A673 (cell line): ENCODE measurements at regions not wholly inside any gene's neighbourhood (a gene's known extent, or its start where the extent isn't known, plus 50 kb on each side); places are given as distances from the start of the nearest gene placed in this dataset.
"Not testable (repeated sequence)": the region's sequence is repeated elsewhere in the genome, so short reads cannot be mapped to it uniquely, and the experiment has no call there.

Experiments used
- BruUV-seq: library from RNA; stranded (reverse); fragments of 400-500 nt; replicated peaks from 2 replicates; lab custom pipeline; 2021; lab: Mats Ljungman, UMichigan
- CTCF ChIA-PET: fragments of 300-600 bp; sonication (Branson Sonifier 250); formaldehyde crosslinking; loops from one replicate; lab custom pipeline; 2022; ENCODE audit warnings: antibody characterized with exemption; lab: Charles Lee
- POLR2A ChIA-PET: fragments of 300-600 bp; sonication (Branson Sonifier 250); formaldehyde crosslinking; loops from one replicate; lab custom pipeline; 2022; ENCODE audit warnings: antibody characterized with exemption; ENCODE audit not compliant: low non-redundant PET; lab: Charles Lee
- DNase-seq: peaks from one replicate; pipeline ENCODE4 v3.0.0-alpha.2; 2015; ENCODE audit warnings: low spot score
- H3K27ac ChIP-seq: fragments of 200-600 bp; sonication (generic); 2 replicates; pipeline ENCODE4 v1.5.1; 2016; ENCODE audit warnings: mixed run types, low read depth, mild to moderate bottlenecking, mixed read lengths, antibody characterized with exemption, low read length; ENCODE audit not compliant: poor library complexity, severe bottlenecking
- H3K27me3 ChIP-seq: fragments of 200-600 bp; sonication (generic); replicated peaks from 2 replicates; pipeline ENCODE4 v1.6.1; 2017; ENCODE audit warnings: mixed run types, low read depth, mild to moderate bottlenecking, mixed read lengths, antibody characterized with exemption, low read length; ENCODE audit not compliant: insufficient read depth, poor library complexity
- H3K36me3 ChIP-seq: fragments of 200-600 bp; sonication (generic); 2 replicates; pipeline ENCODE4 v1.6.1; 2016; ENCODE audit warnings: mixed run types, mild to moderate bottlenecking, mixed read lengths, antibody characterized with exemption, low read length; ENCODE audit not compliant: insufficient read depth, poor library complexity, severe bottlenecking
- H3K4me1 ChIP-seq: fragments of 200-600 bp; sonication (generic); 2 replicates; pipeline ENCODE4 v1.6.1; 2017; ENCODE audit warnings: mixed run types, mild to moderate bottlenecking, mixed read lengths, antibody characterized with exemption, low read length; ENCODE audit not compliant: insufficient read depth, poor library complexity, severe bottlenecking
- H3K4me3 ChIP-seq: fragments of 200-600 bp; sonication (generic); 2 replicates; pipeline ENCODE4 v1.5.1; 2016; ENCODE audit warnings: low read depth, mixed run types, mild to moderate bottlenecking, mixed read lengths, low read length; ENCODE audit not compliant: poor library complexity, severe bottlenecking
- H3K9me3 ChIP-seq: fragments of 200-600 bp; sonication (generic); 2 replicates; pipeline ENCODE4 v1.6.1; 2016; ENCODE audit warnings: mixed run types, low read depth, mild to moderate bottlenecking, mixed read lengths, antibody characterized with exemption, low read length; ENCODE audit not compliant: poor library complexity, severe bottlenecking
- EZH2 ChIP-seq: fragments of 200-600 bp; sonication (generic); IDR thresholded peaks from 2 replicates; pipeline ENCODE4 v1.6.1; 2017; ENCODE audit warnings: borderline replicate concordance, low read depth, mild to moderate bottlenecking, mixed read lengths, antibody characterized with exemption, low read length; ENCODE audit not compliant: poor library complexity, severe bottlenecking
- intact Hi-C: fragments of 100-400 bp; cut with micrococcal nuclease; formaldehyde crosslinking; loops from one replicate; pipeline ENCODE4 v1.10.0; 2022; ENCODE audit not compliant: unreplicated experiment
- TF ChIP-seq, protein P1 (sequence below): fragments of 300-800, 200-600 bp; sonication (generic); conservative IDR thresholded peaks from 2 replicates; pipeline ENCODE4 v1.5.1; 2017; ENCODE audit warnings: low read depth, mild to moderate bottlenecking, antibody characterized with exemption, low read length, moderate library complexity, mixed read lengths

DNA sequence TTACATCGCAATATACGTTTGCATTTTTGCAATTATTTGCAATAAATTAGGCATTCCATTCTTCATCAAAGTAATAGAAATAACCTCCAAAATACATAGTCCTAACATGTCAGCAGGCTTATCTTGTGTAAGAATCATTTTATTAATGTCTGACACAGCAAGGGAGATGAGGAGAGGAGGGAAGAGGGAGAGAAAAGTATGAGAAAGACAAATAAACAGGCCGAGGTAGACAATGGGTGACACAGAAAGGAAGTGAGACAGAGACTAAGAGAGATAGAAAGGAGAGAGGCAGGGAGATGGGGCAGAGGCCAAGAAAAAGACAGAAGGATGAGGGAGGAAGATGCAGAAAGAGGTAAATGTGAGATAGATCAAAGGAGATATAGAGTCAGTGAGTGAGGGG lies 50.3 kb upstream of the CYP2B6 start:
- H3K4me1 ChIP-seq, DNase-seq, H3K9me3 ChIP-seq, BruUV-seq, CTCF ChIA-PET, H3K36me3 ChIP-seq, H3K27ac ChIP-seq, intact Hi-C loops, H3K4me3 ChIP-seq, POLR2A ChIA-PET: not testable (repeated sequence)
- H3K27me3 ChIP-seq: peaks cover 28% of the 10 kb centered on the region

GRCh38 chr19:40938007-40938406 lies 53.1 kb upstream of the CYP2B6 start:
- H3K9me3 ChIP-seq, H3K27ac ChIP-seq, DNase-seq, CTCF ChIA-PET, H3K4me3 ChIP-seq, H3K36me3 ChIP-seq, intact Hi-C loops, POLR2A ChIA-PET, BruUV-seq, H3K4me1 ChIP-seq: not testable (repeated sequence)
- peaks cover 20% of the 10 kb centered on the region for H3K27me3 ChIP-seq

DNA sequence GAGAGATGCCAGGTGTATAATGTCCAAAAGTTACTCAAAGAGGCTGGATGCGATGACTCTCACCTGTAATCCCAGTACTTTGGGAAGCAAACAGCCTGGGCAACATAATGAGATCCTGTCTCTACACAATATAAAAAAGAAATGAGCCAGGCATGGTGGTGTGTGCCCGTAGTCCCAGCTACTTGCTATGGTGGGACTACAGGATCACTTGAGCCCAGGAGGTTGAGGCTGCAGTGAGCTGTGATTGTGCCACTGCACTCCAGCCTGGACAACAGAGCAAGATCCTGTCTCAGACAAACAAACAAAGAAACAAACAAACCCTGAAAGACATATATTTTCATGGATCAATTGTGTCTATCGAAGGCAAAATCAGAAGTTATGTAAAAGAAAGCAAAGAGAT lies 54.3 kb upstream of the CYP2B6 start:
- BruUV-seq: no TSS peak
- ChIA-PET CTCF (no interaction called here), POLR2A (no interaction called here)
- intact Hi-C loops: no loop called here
- no peak for DNase-seq
- H3K9me3 ChIP-seq: no peaks in the 10 kb centered on the region
- H3K4me3 ChIP-seq: no peak overlapping the region
- no peaks in the 10 kb centered on the region for H3K36me3 ChIP-seq
- no peak overlapping the region for H3K27ac ChIP-seq
- TF ChIP-seq, protein P1, sequence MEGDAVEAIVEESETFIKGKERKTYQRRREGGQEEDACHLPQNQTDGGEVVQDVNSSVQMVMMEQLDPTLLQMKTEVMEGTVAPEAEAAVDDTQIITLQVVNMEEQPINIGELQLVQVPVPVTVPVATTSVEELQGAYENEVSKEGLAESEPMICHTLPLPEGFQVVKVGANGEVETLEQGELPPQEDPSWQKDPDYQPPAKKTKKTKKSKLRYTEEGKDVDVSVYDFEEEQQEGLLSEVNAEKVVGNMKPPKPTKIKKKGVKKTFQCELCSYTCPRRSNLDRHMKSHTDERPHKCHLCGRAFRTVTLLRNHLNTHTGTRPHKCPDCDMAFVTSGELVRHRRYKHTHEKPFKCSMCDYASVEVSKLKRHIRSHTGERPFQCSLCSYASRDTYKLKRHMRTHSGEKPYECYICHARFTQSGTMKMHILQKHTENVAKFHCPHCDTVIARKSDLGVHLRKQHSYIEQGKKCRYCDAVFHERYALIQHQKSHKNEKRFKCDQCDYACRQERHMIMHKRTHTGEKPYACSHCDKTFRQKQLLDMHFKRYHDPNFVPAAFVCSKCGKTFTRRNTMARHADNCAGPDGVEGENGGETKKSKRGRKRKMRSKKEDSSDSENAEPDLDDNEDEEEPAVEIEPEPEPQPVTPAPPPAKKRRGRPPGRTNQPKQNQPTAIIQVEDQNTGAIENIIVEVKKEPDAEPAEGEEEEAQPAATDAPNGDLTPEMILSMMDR: no peak
- TF ChIP-seq EZH2: no peak
- no peaks in the 10 kb centered on the region for H3K4me1 ChIP-seq
- H3K27me3 ChIP-seq: peaks cover 10% of the 10 kb centered on the region

DNA sequence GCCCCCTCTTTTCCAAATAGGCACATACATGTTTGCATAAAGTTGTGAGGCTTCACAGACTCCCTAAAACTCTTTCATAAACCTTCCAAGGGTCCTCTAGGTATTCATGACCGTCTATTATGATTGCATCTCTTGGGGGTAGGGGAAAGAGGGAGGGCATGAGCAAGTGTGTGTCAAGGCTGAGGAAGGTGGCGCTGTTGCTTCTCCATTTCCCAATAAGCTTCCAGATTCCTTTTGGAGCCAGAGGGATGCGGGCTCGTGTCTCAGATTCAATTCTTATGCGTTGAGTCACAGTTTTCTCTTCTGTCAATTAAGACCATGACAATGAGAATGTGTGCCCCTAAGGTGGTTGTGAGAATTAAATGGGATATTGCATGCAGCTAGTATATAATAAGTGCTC lies 51.0 kb upstream of the CYP2A7 start:
- ChIA-PET CTCF (no interaction called here), POLR2A (no interaction called here)
- no peaks in the 10 kb centered on the region for H3K36me3 ChIP-seq
- intact Hi-C loops: no loop called here
- H3K9me3 ChIP-seq: no peaks in the 10 kb centered on the region
- H3K27ac ChIP-seq: no peak overlapping the region
- peak; percentile 28 for DNase-seq
- TF ChIP-seq, protein P1: peak; percentile 44
- TF ChIP-seq EZH2: no peak
- H3K4me3 ChIP-seq: no peak overlapping the region
- no TSS peak for BruUV-seq
- peaks cover 18% of the 10 kb centered on the region for H3K27me3 ChIP-seq
- H3K4me1 ChIP-seq: no peaks in the 10 kb centered on the region
